Keratinocyte (primary cell): ENCODE measurements at regions not wholly inside any gene's neighbourhood (a gene's known extent, or its start where the extent isn't known, plus 50 kb on each side); places are given as distances from the start of the nearest gene placed in this dataset.

ENCODE experiments used
- DNase-seq: peaks from one replicate; pipeline ENCODE4 v3.0.0-alpha.2; 2011; ENCODE audit warnings: low read depth, missing footprints, low spot score
- FAIRE-seq: peaks from 2 replicates; lab custom pipeline; 2011; peaks lifted over from hg19 to GRCh38; lab: Jason Lieb, UNC
- H2AFZ ChIP-seq: 2 replicates; pipeline ENCODE4 v1.6.0; 2012; ENCODE audit warnings: low read length, control low read depth, inconsistent platforms; ENCODE audit not compliant: control insufficient read depth
- H3K27ac ChIP-seq: 2 replicates; pipeline ENCODE4 v1.5.1; 2011; ENCODE audit warnings: low read length; ENCODE audit not compliant: control insufficient read depth, insufficient read depth
- H3K27me3 ChIP-seq: 3 replicates; pipeline ENCODE4 v1.6.0; 2011; ENCODE audit warnings: low read length; ENCODE audit not compliant: control insufficient read depth, insufficient read depth; ENCODE audit errors: extremely low read depth
- H3K36me3 ChIP-seq, 2 experiments: 2 replicates in 1 of 2; 3 replicates in 1 of 2; pipeline ENCODE4 v1.5.1; 2011; ENCODE audit warnings: low read length in 2 of 2, mild to moderate bottlenecking in 1 of 2; ENCODE audit not compliant: control insufficient read depth in 2 of 2, insufficient read depth in 2 of 2; ENCODE audit errors: extremely low read depth in 1 of 2
- H3K4me1 ChIP-seq: 3 replicates; pipeline ENCODE4 v1.5.1; 2011; ENCODE audit warnings: low read length; ENCODE audit not compliant: control insufficient read depth, insufficient read depth; ENCODE audit errors: extremely low read depth
- H3K4me2 ChIP-seq: 3 replicates; pipeline ENCODE4 v1.6.0; 2011; ENCODE audit warnings: low read depth, low read length; ENCODE audit not compliant: control insufficient read depth, insufficient read depth; ENCODE audit errors: extremely low read depth
- H3K4me3 ChIP-seq, 3 experiments: fragments of 200-600 bp in 1 of 3; sonication (generic) in 1 of 3; 2 replicates in 2 of 3; 3 replicates in 1 of 3; pipeline ENCODE4 v1.5.1; 2011 to 2016; ENCODE audit warnings: low read length in 3 of 3, mild to moderate bottlenecking in 3 of 3, control low read depth in 2 of 3, inconsistent platforms in 1 of 3, low read depth in 1 of 3, mixed read lengths in 1 of 3, mixed run types in 1 of 3, moderate library complexity in 1 of 3; ENCODE audit not compliant: control insufficient read depth in 2 of 3, insufficient read depth in 2 of 3; ENCODE audit errors: extremely low read depth in 1 of 3
- H3K79me2 ChIP-seq: 2 replicates; pipeline ENCODE4 v1.6.0; 2012; ENCODE audit warnings: low read length; ENCODE audit not compliant: control insufficient read depth, insufficient read depth
- H3K9ac ChIP-seq: 3 replicates; pipeline ENCODE4 v1.6.0; 2011; ENCODE audit warnings: low read length; ENCODE audit not compliant: control insufficient read depth, insufficient read depth; ENCODE audit errors: extremely low read depth
- H3K9me1 ChIP-seq: 3 replicates; pipeline ENCODE4 v1.6.0; 2011; ENCODE audit warnings: low read length; ENCODE audit not compliant: control insufficient read depth, insufficient read depth; ENCODE audit errors: extremely low read depth
- H3K9me3 ChIP-seq: 2 replicates; pipeline ENCODE4 v1.5.1; 2012; ENCODE audit warnings: low read depth, low read length; ENCODE audit not compliant: control insufficient read depth
- H4K20me1 ChIP-seq: 3 replicates; pipeline ENCODE4 v1.6.0; 2011; ENCODE audit warnings: low read length; ENCODE audit not compliant: control insufficient read depth, insufficient read depth; ENCODE audit errors: extremely low read depth
- CTCF ChIP-seq, 3 experiments: IDR thresholded peaks in 1 of 3; conservative IDR thresholded peaks in 1 of 3; optimal IDR thresholded peaks in 1 of 3; 2 replicates in 2 of 3; 3 replicates in 1 of 3; pipeline versions ENCODE3 to v1.5.1; 2011; ENCODE audit warnings: low read length in 3 of 3, mild to moderate bottlenecking in 3 of 3, moderate library complexity in 2 of 3, control low read depth in 1 of 3, inconsistent platforms in 1 of 3; ENCODE audit not compliant: insufficient read depth in 2 of 3; ENCODE audit errors: extremely low read depth in 1 of 3
- EZH2 ChIP-seq: IDR thresholded peaks from one replicate; pipeline ENCODE4 v1.6.1; 2012; ENCODE audit warnings: inconsistent platforms, mild to moderate bottlenecking, low read length, moderate library complexity
- dilution Hi-C: fragments of 300-500 bp; cut with MboI; formaldehyde crosslinking; loops from one replicate; pipeline ENCODE4 v1.7.0; 2020; ENCODE audit warnings: low sequenced_read_pairs; ENCODE audit not compliant: extremely low pct_ligation_motif_present

- Histone ChIP-seq H2AFZ (no peak overlapping the region), H3K4me1 (peaks cover 4% of the 10 kb centered on the region), H3K27ac (no peak overlapping the region), H4K20me1 (no peaks in the 10 kb centered on the region), H3K9me1 (no peaks in the 10 kb centered on the region), H3K36me3 (no peaks in the 10 kb centered on the region), H3K4me2 (no peak overlapping the region), H3K27me3 (no peaks in the 10 kb centered on the region), H3K9ac (no peak overlapping the region), H3K79me2 (no peaks in the 10 kb centered on the region), H3K4me3 (no peak overlapping the region), H3K9me3 (no peaks in the 10 kb centered on the region)
- no peak for TF ChIP-seq EZH2
- TF ChIP-seq CTCF (optimal IDR thresholded peaks at IDR 0.05 in 1 of 3, IDR thresholded peaks at IDR 0.05 in 1 of 3, conservative IDR thresholded peaks at IDR 0.05 in 1 of 3; ENCODE audit: extremely low read depth in 1 of 3, insufficient read depth in 2 of 3, low read length in 3 of 3) = no peak
- DNase-seq (no peak), FAIRE-seq (no peak)
- dilution Hi-C loops = no loop called here
Measured at GRCh38 chr11:109308551-109308950, 113.4 kb upstream of the C11orf87 start.

- no peak overlapping the region for H3K4me2 ChIP-seq
- dilution Hi-C loops = no loop called here
- H3K36me3 ChIP-seq = no peaks in the 10 kb centered on the region
- H3K27me3 ChIP-seq = no peaks in the 10 kb centered on the region
- H3K9me3 ChIP-seq = no peaks in the 10 kb centered on the region
- H3K4me1 ChIP-seq = no peaks in the 10 kb centered on the region
- TF ChIP-seq EZH2 (no peak), CTCF (optimal IDR thresholded peaks at IDR 0.05 in 1 of 3, IDR thresholded peaks at IDR 0.05 in 1 of 3, conservative IDR thresholded peaks at IDR 0.05 in 1 of 3; ENCODE audit: extremely low read depth in 1 of 3, insufficient read depth in 2 of 3, low read length in 3 of 3) (no peak)
- no peaks in the 10 kb centered on the region for H4K20me1 ChIP-seq
- H3K27ac ChIP-seq = no peak overlapping the region
- H3K79me2 ChIP-seq = no peaks in the 10 kb centered on the region
- no peaks in the 10 kb centered on the region for H3K9me1 ChIP-seq
- FAIRE-seq = no peak
- H2AFZ ChIP-seq = no peak overlapping the region
- no peak overlapping the region for H3K9ac ChIP-seq
- no peak overlapping the region for H3K4me3 ChIP-seq
- no peak for DNase-seq
Measured at GRCh38 chr11:109309153-109309552, 112.8 kb upstream of the C11orf87 start.
